Activated CD8-positive, alpha-beta memory T cell treated with anti-CD3 and anti-CD28 coated beads for 48 hours (primary cell): ENCODE measurements at regions not wholly inside any gene's neighbourhood (a gene's known extent, or its start where the extent isn't known, plus 50 kb on each side); places are given as distances from the start of the nearest gene placed in this dataset.
"Not testable (repeated sequence)": the region's sequence is repeated elsewhere in the genome, so short reads cannot be mapped to it uniquely, and the experiment has no call there.

ENCODE experiments used
- DNase-seq, 3 experiments: peaks; one replicate each; pipeline ENCODE4 v3.0.0-alpha.2; 2020; ENCODE audit warnings: low read depth in 2 of 3, low spot score in 2 of 3

GRCh38 chr2:144020047-144020446 is 499.9 kb downstream of the ZEB2 start:
- DNase-seq: no peak

- no peak for DNase-seq
These were observed 504.2 kb downstream of the ZEB2 start for GRCh38 chr2:144015655-144016245.

- DNase-seq: no peak
These were observed 504.9 kb downstream of the ZEB2 start for GRCh38 chr2:144015036-144015435.

DNA sequence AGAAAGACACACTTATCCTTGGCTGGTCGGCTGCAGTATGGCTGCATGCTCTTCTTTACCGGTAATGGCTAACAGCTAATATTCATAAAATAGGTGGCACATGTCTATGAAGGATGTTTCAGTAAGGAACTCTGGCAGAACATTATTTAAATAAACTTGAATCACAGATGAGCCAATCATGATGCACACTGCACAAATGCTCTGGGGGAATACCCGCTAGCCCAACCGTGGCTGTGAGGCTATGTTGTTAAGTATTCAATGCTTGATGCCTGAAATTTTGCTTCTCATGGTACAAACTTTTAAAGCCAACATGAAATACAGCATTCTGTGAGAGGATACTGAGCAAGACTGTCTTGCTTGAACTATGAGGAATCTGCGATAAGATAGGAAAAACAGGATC is 505.8 kb downstream of the ZEB2 start:
- no peak for DNase-seq

GRCh38 chr2:144012304-144012703 is 507.6 kb downstream of the ZEB2 start:
- no peak for DNase-seq

DNA sequence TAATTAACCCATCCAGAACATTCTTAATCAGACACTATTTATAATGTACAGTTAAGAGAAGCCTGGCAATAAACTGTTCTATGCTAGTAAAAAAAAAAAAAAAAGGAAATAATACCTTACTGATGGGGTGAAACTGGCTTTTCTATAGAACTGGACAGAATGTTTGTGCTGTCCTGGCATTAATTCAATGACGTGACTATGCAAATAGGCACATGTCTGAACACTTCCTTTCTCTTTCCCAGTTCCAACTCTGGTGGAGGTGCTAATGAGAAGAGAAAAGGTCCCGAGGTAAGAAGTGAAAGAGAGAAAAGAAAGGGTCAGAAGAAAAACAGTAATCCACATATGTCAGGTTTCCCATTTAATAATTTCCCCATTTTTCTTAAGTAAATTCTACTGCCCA is 508.4 kb downstream of the ZEB2 start:
- DNase-seq: no peak

GRCh38 chr2:144011098-144011497 is 508.8 kb downstream of the ZEB2 start:
- no peak for DNase-seq

- DNase-seq: no peak
These were observed 509.7 kb downstream of the ZEB2 start for GRCh38 chr2:144010096-144010836.

DNA sequence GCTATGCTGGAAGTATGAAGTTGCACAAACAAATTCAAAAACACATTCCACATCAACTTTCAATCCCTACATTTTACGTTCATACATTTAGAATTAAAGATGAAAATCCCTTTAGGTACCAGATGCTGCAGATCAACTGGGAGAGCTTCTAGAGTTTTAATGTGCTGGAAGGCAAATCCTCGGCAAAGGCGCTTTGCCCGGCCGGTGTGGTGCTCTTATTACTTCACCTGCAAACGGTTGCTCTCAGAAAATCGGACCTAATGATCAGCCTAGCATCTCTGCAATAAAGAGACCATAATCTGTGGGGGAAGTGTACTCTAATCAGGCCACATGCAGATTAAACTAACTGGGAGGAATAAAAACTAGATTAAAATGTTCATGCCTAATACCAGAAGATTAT is 513.8 kb downstream of the ZEB2 start:
- DNase-seq: no peak

DNA sequence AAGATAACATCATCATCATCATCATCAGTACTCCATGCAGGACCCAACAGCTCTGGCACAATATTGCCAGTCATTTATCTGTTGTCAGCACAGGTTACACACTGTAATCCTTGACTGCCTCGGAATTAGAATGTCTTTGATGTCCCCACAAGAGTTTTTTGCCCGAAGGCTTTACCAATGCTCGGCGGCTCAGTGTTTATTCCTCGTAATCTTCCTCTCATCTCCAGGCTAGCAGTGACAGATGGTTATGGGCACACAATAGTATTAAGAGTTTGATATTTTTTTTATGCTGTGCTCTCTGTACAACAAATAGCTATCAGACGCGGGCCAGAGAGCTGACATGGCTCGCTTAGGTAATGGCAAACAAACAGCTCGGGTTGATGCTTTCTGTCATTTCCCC is 515.2 kb downstream of the ZEB2 start:
- DNase-seq: no peak

GRCh38 chr2:144003460-144004075 is 516.4 kb downstream of the ZEB2 start:
- DNase-seq: no peak

- no peak for DNase-seq
These were observed 522.9 kb downstream of the ZEB2 start for GRCh38 chr2:143996974-143997373.

GRCh38 chr2:143994961-143995360 is 525.0 kb downstream of the ZEB2 start:
- DNase-seq: no peak

GRCh38 chr2:143991596-143991995 is 528.3 kb downstream of the ZEB2 start:
- DNase-seq: not testable (repeated sequence)

GRCh38 chr2:143988082-143988481 is 531.8 kb downstream of the ZEB2 start:
- DNase-seq: no peak

DNA sequence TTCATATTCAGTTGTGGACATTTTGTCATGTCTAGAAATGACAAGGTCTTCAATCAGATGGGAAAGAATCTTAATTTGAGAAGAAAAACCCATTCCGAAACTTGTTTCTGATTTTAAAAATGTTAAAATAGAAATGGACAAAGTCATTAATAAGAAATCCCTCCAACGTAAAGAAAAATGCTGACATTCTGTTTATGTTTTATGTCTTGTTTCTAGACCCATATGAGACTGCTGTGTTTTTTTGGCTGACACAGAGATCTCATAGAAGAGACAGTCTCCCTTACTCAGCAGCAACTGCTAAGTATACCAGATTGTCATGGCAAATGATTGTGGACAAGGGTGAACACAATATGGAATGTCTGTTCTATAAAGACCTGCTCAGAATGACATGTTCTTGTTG is 538.5 kb downstream of the ZEB2 start:
- DNase-seq: no peak

GRCh38 chr2:143977356-143977755 is 542.6 kb downstream of the ZEB2 start:
- DNase-seq: no peak

DNA sequence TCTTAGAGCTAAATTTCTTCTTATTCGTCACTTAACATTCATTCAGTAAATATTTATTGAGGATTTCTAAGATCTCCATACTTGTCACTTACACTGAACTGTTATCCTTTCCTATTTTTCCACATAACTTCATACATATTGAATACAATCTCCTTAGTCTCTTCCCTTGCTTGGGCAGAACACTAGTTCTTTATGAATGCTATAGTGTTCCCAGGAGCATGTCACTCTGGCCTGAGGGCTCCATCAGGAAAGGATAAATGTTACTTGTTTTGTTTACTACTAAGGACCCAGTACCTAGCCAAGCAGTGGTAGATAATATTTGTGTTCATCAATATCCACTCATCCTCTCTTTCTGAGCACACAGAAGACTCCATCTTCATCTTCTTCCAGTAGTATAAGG is 544.7 kb downstream of the ZEB2 start:
- no peak for DNase-seq

- no peak for DNase-seq
These were observed 545.7 kb downstream of the ZEB2 start for GRCh38 chr2:143974262-143974661.

GRCh38 chr2:143968860-143969259 is 551.1 kb downstream of the ZEB2 start:
- no peak for DNase-seq

DNA sequence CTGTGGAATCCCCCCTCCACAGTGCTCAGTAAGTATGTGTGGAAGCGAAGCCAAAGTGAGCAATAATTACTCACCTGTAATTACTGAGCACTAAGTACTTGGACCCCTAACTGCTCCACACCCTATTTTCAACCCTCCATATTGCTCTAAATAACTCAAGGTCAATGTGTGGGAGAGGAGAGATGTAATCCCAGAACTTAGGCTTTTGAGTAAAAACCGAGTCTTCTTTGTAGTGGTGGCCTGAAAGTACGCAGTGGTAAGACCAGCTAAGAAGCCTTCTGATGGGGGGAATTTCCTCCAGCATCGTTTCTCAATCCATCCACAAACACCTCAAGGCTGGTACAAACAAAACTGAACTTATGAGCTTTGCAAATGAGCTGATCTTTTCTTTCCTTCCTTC is 551.6 kb downstream of the ZEB2 start:
- no peak for DNase-seq

- DNase-seq: no peak
These were observed 554.3 kb downstream of the ZEB2 start for GRCh38 chr2:143965493-143966164.
